ENCODE measurements at regions not wholly inside any gene's neighbourhood (a gene's known extent, or its start where the extent isn't known, plus 50 kb on each side); places are given as distances from the start of the nearest gene placed in this dataset.
A peak's percentile ranks its signal among the peaks of the same experiment; 100 is the strongest.

DNA sequence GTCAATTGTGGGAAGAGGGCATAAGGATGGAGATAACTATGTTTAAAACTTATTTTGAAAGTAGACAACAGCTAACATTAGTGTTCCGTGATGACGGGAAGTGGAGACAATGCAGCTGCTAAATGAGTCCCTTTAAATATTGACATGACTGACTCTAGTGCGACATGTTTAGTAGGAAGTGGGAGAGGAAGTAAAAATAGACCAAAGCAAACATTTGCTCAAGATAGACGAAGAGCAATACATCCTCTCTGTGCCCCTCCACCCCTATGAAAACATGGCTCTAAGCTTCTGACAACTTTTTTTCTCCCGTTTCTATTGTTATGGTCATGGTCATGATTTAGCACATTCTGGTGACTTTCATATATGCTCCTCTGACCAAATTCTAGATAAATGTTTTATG, 60.0 kb upstream of the HMCN1 start (continued):
- TF ChIP-seq SMARCC2 (IDR thresholded peaks at IDR 0.05) (no peak), ZNF556 (CRISPR knock-in tag; IDR thresholded peaks at IDR 0.05; ENCODE audit: borderline replicate concordance) (peak; percentile 55; the same call in 1 of the 2 replicates), HNRNPUL1 (IDR thresholded peaks at IDR 0.05; ENCODE audit: low read depth, low read length) (no peak), MYNN (CRISPR knock-in tag; IDR thresholded peaks at IDR 0.05; ENCODE audit: low read depth) (no peak), ZNF543 (CRISPR knock-in tag; IDR thresholded peaks at IDR 0.05) (no peak), IKZF4 (CRISPR knock-in tag; IDR thresholded peaks at IDR 0.05; ENCODE audit: borderline replicate concordance, low read depth, not compliant biosample characterization) (no peak), ZNF570 (CRISPR knock-in tag; IDR thresholded peaks at IDR 0.05; ENCODE audit: borderline replicate concordance) (no peak), ZFYVE20 (CRISPR knock-in tag; IDR thresholded peaks at IDR 0.05; ENCODE audit: borderline replicate concordance, low read depth) (no peak), ZNF605 (CRISPR knock-in tag; IDR thresholded peaks at IDR 0.05) (no peak), SP4 (CRISPR knock-in tag; IDR thresholded peaks at IDR 0.05) (no peak), ZNF33B (CRISPR knock-in tag; IDR thresholded peaks at IDR 0.05) (no peak), MAFF (IDR thresholded peaks at IDR 0.05; ENCODE audit: low read depth, low read length) (no peak), EHMT2 (IDR thresholded peaks at IDR 0.05; ENCODE audit: borderline replicate concordance, low read depth, low read length) (no peak), NFYC (CRISPR knock-in tag; IDR thresholded peaks at IDR 0.05) (no peak), SATB2 (CRISPR knock-in tag; IDR thresholded peaks at IDR 0.05) (no peak), ZNF777 (CRISPR knock-in tag; IDR thresholded peaks at IDR 0.05) (no peak), SP2 (CRISPR knock-in tag; IDR thresholded peaks at IDR 0.05) (no peak), HOXD1 (CRISPR knock-in tag; IDR thresholded peaks at IDR 0.05) (peak; percentile 77; the same call in 1 of the 2 replicates)
- TF ChIP-seq, protein P1, sequence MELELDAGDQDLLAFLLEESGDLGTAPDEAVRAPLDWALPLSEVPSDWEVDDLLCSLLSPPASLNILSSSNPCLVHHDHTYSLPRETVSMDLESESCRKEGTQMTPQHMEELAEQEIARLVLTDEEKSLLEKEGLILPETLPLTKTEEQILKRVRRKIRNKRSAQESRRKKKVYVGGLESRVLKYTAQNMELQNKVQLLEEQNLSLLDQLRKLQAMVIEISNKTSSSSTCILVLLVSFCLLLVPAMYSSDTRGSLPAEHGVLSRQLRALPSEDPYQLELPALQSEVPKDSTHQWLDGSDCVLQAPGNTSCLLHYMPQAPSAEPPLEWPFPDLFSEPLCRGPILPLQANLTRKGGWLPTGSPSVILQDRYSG (CRISPR knock-in tag; IDR thresholded peaks at IDR 0.05), result no peak
- TF ChIP-seq, protein P2, sequence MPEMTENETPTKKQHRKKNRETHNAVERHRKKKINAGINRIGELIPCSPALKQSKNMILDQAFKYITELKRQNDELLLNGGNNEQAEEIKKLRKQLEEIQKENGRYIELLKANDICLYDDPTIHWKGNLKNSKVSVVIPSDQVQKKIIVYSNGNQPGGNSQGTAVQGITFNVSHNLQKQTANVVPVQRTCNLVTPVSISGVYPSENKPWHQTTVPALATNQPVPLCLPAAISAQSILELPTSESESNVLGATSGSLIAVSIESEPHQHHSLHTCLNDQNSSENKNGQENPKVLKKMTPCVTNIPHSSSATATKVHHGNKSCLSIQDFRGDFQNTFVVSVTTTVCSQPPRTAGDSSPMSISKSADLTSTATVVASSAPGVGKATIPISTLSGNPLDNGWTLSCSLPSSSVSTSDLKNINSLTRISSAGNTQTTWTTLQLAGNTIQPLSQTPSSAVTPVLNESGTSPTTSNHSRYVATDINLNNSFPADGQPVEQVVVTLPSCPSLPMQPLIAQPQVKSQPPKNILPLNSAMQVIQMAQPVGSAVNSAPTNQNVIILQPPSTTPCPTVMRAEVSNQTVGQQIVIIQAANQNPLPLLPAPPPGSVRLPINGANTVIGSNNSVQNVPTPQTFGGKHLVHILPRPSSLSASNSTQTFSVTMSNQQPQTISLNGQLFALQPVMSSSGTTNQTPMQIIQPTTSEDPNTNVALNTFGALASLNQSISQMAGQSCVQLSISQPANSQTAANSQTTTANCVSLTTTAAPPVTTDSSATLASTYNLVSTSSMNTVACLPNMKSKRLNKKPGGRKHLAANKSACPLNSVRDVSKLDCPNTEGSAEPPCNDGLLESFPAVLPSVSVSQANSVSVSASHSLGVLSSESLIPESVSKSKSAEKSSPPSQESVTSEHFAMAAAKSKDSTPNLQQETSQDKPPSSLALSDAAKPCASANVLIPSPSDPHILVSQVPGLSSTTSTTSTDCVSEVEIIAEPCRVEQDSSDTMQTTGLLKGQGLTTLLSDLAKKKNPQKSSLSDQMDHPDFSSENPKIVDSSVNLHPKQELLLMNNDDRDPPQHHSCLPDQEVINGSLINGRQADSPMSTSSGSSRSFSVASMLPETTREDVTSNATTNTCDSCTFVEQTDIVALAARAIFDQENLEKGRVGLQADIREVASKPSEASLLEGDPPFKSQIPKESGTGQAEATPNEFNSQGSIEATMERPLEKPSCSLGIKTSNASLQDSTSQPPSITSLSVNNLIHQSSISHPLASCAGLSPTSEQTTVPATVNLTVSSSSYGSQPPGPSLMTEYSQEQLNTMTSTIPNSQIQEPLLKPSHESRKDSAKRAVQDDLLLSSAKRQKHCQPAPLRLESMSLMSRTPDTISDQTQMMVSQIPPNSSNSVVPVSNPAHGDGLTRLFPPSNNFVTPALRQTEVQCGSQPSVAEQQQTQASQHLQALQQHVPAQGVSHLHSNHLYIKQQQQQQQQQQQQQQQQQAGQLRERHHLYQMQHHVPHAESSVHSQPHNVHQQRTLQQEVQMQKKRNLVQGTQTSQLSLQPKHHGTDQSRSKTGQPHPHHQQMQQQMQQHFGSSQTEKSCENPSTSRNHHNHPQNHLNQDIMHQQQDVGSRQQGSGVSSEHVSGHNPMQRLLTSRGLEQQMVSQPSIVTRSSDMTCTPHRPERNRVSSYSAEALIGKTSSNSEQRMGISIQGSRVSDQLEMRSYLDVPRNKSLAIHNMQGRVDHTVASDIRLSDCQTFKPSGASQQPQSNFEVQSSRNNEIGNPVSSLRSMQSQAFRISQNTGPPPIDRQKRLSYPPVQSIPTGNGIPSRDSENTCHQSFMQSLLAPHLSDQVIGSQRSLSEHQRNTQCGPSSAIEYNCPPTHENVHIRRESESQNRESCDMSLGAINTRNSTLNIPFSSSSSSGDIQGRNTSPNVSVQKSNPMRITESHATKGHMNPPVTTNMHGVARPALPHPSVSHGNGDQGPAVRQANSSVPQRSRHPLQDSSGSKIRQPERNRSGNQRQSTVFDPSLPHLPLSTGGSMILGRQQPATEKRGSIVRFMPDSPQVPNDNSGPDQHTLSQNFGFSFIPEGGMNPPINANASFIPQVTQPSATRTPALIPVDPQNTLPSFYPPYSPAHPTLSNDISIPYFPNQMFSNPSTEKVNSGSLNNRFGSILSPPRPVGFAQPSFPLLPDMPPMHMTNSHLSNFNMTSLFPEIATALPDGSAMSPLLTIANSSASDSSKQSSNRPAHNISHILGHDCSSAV (CRISPR knock-in tag; IDR thresholded peaks at IDR 0.05; ENCODE audit: borderline replicate concordance), result no peak
- TF ChIP-seq, protein P3, sequence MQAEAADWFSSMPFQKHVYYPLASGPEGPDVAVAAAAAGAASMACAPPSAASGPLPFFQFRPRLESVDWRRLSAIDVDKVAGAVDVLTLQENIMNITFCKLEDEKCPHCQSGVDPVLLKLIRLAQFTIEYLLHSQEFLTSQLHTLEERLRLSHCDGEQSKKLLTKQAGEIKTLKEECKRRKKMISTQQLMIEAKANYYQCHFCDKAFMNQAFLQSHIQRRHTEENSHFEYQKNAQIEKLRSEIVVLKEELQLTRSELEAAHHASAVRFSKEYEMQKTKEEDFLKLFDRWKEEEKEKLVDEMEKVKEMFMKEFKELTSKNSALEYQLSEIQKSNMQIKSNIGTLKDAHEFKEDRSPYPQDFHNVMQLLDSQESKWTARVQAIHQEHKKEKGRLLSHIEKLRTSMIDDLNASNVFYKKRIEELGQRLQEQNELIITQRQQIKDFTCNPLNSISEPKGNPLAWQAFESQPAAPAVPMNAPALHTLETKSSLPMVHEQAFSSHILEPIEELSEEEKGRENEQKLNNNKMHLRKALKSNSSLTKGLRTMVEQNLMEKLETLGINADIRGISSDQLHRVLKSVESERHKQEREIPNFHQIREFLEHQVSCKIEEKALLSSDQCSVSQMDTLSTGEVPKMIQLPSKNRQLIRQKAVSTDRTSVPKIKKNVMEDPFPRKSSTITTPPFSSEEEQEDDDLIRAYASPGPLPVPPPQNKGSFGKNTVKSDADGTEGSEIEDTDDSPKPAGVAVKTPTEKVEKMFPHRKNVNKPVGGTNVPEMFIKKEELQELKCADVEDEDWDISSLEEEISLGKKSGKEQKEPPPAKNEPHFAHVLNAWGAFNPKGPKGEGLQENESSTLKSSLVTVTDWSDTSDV (CRISPR knock-in tag; IDR thresholded peaks at IDR 0.05), result no peak
